NCI-H510A treated with DMSO at 0.1 percent for 48 hours (cell line): ENCODE measurements at regions not wholly inside any gene's neighbourhood (a gene's known extent, or its start where the extent isn't known, plus 50 kb on each side); places are given as distances from the start of the nearest gene placed in this dataset.

ENCODE experiments used
- DNase-seq: peaks from one replicate; lab custom pipeline; 2025; lab: John Stamatoyannopoulos, UW

- DNase-seq, result no peak
Measured at GRCh38 chr14:98301681-98302080, 970.3 kb downstream of the BCL11B start.

- no peak for DNase-seq
Measured at GRCh38 chr14:98304574-98304973, 967.4 kb downstream of the BCL11B start.

GRCh38 chr14:98309591-98309990, 962.4 kb downstream of the BCL11B start:
- DNase-seq, result no peak

- DNase-seq, result no peak
Measured at GRCh38 chr14:98312006-98312405, 960.0 kb downstream of the BCL11B start.

GRCh38 chr14:98321841-98322240, 950.2 kb downstream of the BCL11B start:
- DNase-seq, result no peak

GRCh38 chr14:98323836-98324235, 948.2 kb downstream of the BCL11B start:
- DNase-seq, result no peak

- DNase-seq, result no peak
Measured at GRCh38 chr14:98325761-98326160, 946.2 kb downstream of the BCL11B start.

GRCh38 chr14:98328496-98328895, 943.5 kb downstream of the BCL11B start:
- no peak for DNase-seq

GRCh38 chr14:98334186-98334585, 937.8 kb downstream of the BCL11B start:
- DNase-seq, result no peak

GRCh38 chr14:98341211-98341610, 930.8 kb downstream of the BCL11B start:
- no peak for DNase-seq

- DNase-seq, result no peak
Measured at GRCh38 chr14:98345161-98345560, 926.8 kb downstream of the BCL11B start.

GRCh38 chr14:98347686-98348085, 924.3 kb downstream of the BCL11B start:
- DNase-seq, result no peak

GRCh38 chr14:98348505-98348904, 923.5 kb downstream of the BCL11B start:
- no peak for DNase-seq

- DNase-seq, result no peak
Measured at GRCh38 chr14:98350213-98350612, 921.8 kb downstream of the BCL11B start.

- no peak for DNase-seq
Measured at GRCh38 chr14:98364961-98365360, 907.0 kb downstream of the BCL11B start.

- no peak for DNase-seq
Measured at GRCh38 chr14:98366429-98366828, 905.6 kb downstream of the BCL11B start.

- DNase-seq, result peak; percentile 27
Measured at GRCh38 chr14:98368221-98368620, 903.8 kb downstream of the BCL11B start.

- no peak for DNase-seq
Measured at GRCh38 chr14:98368916-98369315, 903.1 kb downstream of the BCL11B start.

- no peak for DNase-seq
Measured at GRCh38 chr14:98369344-98369743, 902.7 kb downstream of the BCL11B start.

GRCh38 chr14:98370352-98370751, 901.6 kb downstream of the BCL11B start:
- no peak for DNase-seq

- no peak for DNase-seq
Measured at GRCh38 chr14:98371141-98371540, 900.9 kb downstream of the BCL11B start.

GRCh38 chr14:98374136-98374535, 897.9 kb downstream of the BCL11B start:
- DNase-seq, result no peak

- DNase-seq, result no peak
Measured at GRCh38 chr14:98375566-98375965, 896.4 kb downstream of the BCL11B start.

- DNase-seq, result no peak
Measured at GRCh38 chr14:98379830-98380229, 892.2 kb downstream of the BCL11B start.

GRCh38 chr14:98382662-98383061, 889.3 kb downstream of the BCL11B start:
- no peak for DNase-seq
